A549 (cell line): ENCODE measurements at regions not wholly inside any gene's neighbourhood (a gene's known extent, or its start where the extent isn't known, plus 50 kb on each side); places are given as distances from the start of the nearest gene placed in this dataset.

Experiments
- ATAC-seq, 2 experiments: fragments of 200-7000 bp in 1 of 2; fragments of >200 bp in 1 of 2; cut with Nextera tagmentation in 1 of 2; cut with Tn5 transposase in 1 of 2; 3 replicates each; pipeline versions ENCODE4 v1.8.0 to v1.9.1; 2018 to 2020; ENCODE audit warnings: mild to moderate bottlenecking in 1 of 2, moderate library complexity in 1 of 2
- CTCF ChIA-PET: fragments of 300-600 bp; sonication (Branson Sonifier 250); formaldehyde crosslinking; extraction: SDS; loops from one replicate; lab custom pipeline; 2021; ENCODE audit warnings: antibody characterized with exemption, inconsistent platforms; lab: Yijun Ruan, JAX
- POLR2A ChIA-PET: fragments of 350-600 bp; formaldehyde crosslinking; extraction: SDS; loops from one replicate; lab custom pipeline; 2021; ENCODE audit warnings: antibody characterized with exemption, inconsistent platforms; lab: Yijun Ruan, JAX
- DNase-seq, 2 experiments: peaks; one replicate each; pipeline versions ENCODE4 v3.0.0 to v3.0.0-alpha.2; 2011 to 2016; ENCODE audit warnings: low read depth in 1 of 2, low spot score in 1 of 2
- FAIRE-seq: peaks from 2 replicates; lab custom pipeline; 2011; peaks lifted over from hg19 to GRCh38; lab: Jason Lieb, UNC
- H3K27ac ChIP-seq, 2 experiments: fragments of >200 bp; sonication (Bioruptor Twin); formaldehyde crosslinking; 3 replicates each; pipeline ENCODE4 v1.5.1; 2016 to 2017
- H3K4me1 ChIP-seq: fragments of >200 bp; sonication (Bioruptor Twin); formaldehyde crosslinking; 3 replicates; pipeline ENCODE4 v1.6.1; 2016
- H3K4me2 ChIP-seq: fragments of >200 bp; sonication (Bioruptor Twin); formaldehyde crosslinking; 3 replicates; pipeline ENCODE4 v1.6.1; 2016
- H3K4me3 ChIP-seq: fragments of >200 bp; sonication (Bioruptor Twin); formaldehyde crosslinking; 3 replicates; pipeline ENCODE4 v1.5.1; 2016
- H3K9me3 ChIP-seq: fragments of >200 bp; sonication (Bioruptor Twin); formaldehyde crosslinking; 3 replicates; pipeline ENCODE4 v1.6.1; 2016
- BCL3 ChIP-seq: fragments of >200 bp; sonication (Bioruptor Twin); formaldehyde crosslinking; IDR thresholded peaks from 3 replicates; pipeline ENCODE4 v1.6.1; 2016
- CBX2 ChIP-seq: fragments of 200-600 bp; sonication (generic); IDR thresholded peaks from 2 replicates; pipeline ENCODE4 v1.6.1; 2016; ENCODE audit warnings: low read depth, mild to moderate bottlenecking, borderline replicate concordance
- CBX8 ChIP-seq: fragments of 200-600 bp; sonication (generic); IDR thresholded peaks from 2 replicates; pipeline ENCODE4 v1.6.1; 2016
- CTCF ChIP-seq: fragments of >200 bp; sonication (Bioruptor Twin); formaldehyde crosslinking; IDR thresholded peaks from 3 replicates; pipeline ENCODE4 v1.5.1; 2016
- EHF ChIP-seq: fragments of 250-450 bp; sonication (Bioruptor Pico); IDR thresholded peaks from 2 replicates; pipeline ENCODE4 v1.5.0; 2020; ENCODE audit warnings: mild to moderate bottlenecking
- EHMT2 ChIP-seq: fragments of 200-600 bp; sonication (generic); IDR thresholded peaks from 2 replicates; pipeline ENCODE4 v1.6.1; 2016; ENCODE audit warnings: antibody characterized with exemption, low read depth, mild to moderate bottlenecking, moderate library complexity
- ELK1 ChIP-seq: fragments of 150-350 bp; IDR thresholded peaks from 2 replicates; pipeline ENCODE4 v1.6.1; 2014; ENCODE audit warnings: low read depth, mild to moderate bottlenecking, low read length
- FOSB ChIP-seq: fragments of 250-450 bp; sonication (Bioruptor Pico); IDR thresholded peaks from 2 replicates; pipeline ENCODE4 v1.5.0; 2020; ENCODE audit warnings: mild to moderate bottlenecking, moderate library complexity
- FOSL2 ChIP-seq, 2 experiments: fragments of 450-650 bp in 1 of 2; fragments of >200 bp in 1 of 2; sonication (Bioruptor Twin) in 1 of 2; formaldehyde crosslinking; IDR thresholded peaks; 2 replicates each; pipeline versions ENCODE4 v1.5.0 to v1.6.1; 2016 to 2020; ENCODE audit warnings: mild to moderate bottlenecking in 1 of 2, moderate library complexity in 1 of 2
- FOXS1 ChIP-seq: fragments of 250-450 bp; sonication (Bioruptor Pico); IDR thresholded peaks from 2 replicates; pipeline ENCODE4 v1.5.0; 2020; ENCODE audit warnings: mild to moderate bottlenecking, moderate library complexity
- HDAC2 ChIP-seq: fragments of 200-600 bp; sonication (generic); IDR thresholded peaks from 2 replicates; pipeline ENCODE4 v1.6.1; 2016
- HEYL ChIP-seq: fragments of 250-450 bp; sonication (Bioruptor Pico); IDR thresholded peaks from 2 replicates; pipeline ENCODE4 v1.8.0; 2021; ENCODE audit warnings: mild to moderate bottlenecking, moderate library complexity
- HMGXB4 ChIP-seq: fragments of 250-450 bp; sonication (Bioruptor Pico); IDR thresholded peaks from 2 replicates; pipeline ENCODE4 v1.5.0; 2021; ENCODE audit warnings: mild to moderate bottlenecking, moderate library complexity, borderline replicate concordance
- HOXA7 ChIP-seq: fragments of 250-450 bp; sonication (Bioruptor Pico); IDR thresholded peaks from 2 replicates; pipeline ENCODE4 v1.5.0; 2020; ENCODE audit warnings: mild to moderate bottlenecking, moderate library complexity
- HOXB13 ChIP-seq: fragments of 250-450 bp; sonication (Bioruptor Pico); IDR thresholded peaks from 2 replicates; pipeline ENCODE4 v1.5.0; 2020; ENCODE audit warnings: low read depth, mild to moderate bottlenecking, moderate library complexity
- HOXB5 ChIP-seq: fragments of 250-450 bp; sonication (Bioruptor Pico); IDR thresholded peaks from 2 replicates; pipeline ENCODE4 v1.5.0; 2020; ENCODE audit warnings: mild to moderate bottlenecking, moderate library complexity
- PBX3 ChIP-seq: IDR thresholded peaks from 2 replicates; pipeline ENCODE4 v1.6.1; 2012
- RAD21 ChIP-seq, 2 experiments: fragments of >200 bp in 1 of 2; sonication (Bioruptor Twin) in 1 of 2; formaldehyde crosslinking in 1 of 2; IDR thresholded peaks in 1 of 2; conservative IDR thresholded peaks in 1 of 2; 2 replicates in 1 of 2; 3 replicates in 1 of 2; pipeline ENCODE4 v1.6.1; 2012 to 2018; ENCODE audit warnings: inconsistent platforms in 1 of 2
- RFX5 ChIP-seq: fragments of 450-650 bp; IDR thresholded peaks from 2 replicates; pipeline ENCODE4 v1.7.1; 2014; ENCODE audit warnings: antibody characterized with exemption, mild to moderate bottlenecking, moderate library complexity
- TP53 ChIP-seq: fragments of 250-450 bp; sonication (Bioruptor Pico); IDR thresholded peaks from 2 replicates; pipeline ENCODE4 v1.5.0; 2021; ENCODE audit warnings: mild to moderate bottlenecking, moderate library complexity
- ZSCAN20 ChIP-seq: fragments of 250-450 bp; sonication (Bioruptor Pico); IDR thresholded peaks from 2 replicates; pipeline ENCODE4 v1.8.0; 2022; ENCODE audit warnings: mild to moderate bottlenecking, moderate library complexity
- WGBS: methylation state at CpG from one replicate; pipeline ENCODE4 v1.1.6; 2017; ENCODE audit errors: missing lambda C conversion rate; 5-methylcytosine and 5-hydroxymethylcytosine counted together

- Histone ChIP-seq H3K4me2 (no peak overlapping the region), H3K4me3 (no peak overlapping the region), H3K9me3 (no peaks in the 10 kb centered on the region), H3K4me1 (no peaks in the 10 kb centered on the region), H3K27ac (no peak overlapping the region)
- WGBS: 87% methylated on average over 7 of the region's 7 CpGs
- ATAC-seq (no peak), FAIRE-seq (no peak), DNase-seq (no peak)
- ChIA-PET POLR2A (no interaction called here), CTCF (interaction anchor here (0.9 to 4.7 kb wide), 5 partner anchors 8 to 228 kb away, joined by 3 to 23 read pairs (median 7); no protein-coding TSS in a partner anchor)
- TF ChIP-seq HOXB5 (no peak), HDAC2 (no peak), EHMT2 (no peak), BCL3 (no peak), PBX3 (no peak), HOXA7 (CRISPR knock-in tag) (no peak), HOXB13 (CRISPR knock-in tag) (no peak), CBX8 (no peak), CBX2 (no peak), TP53 (no peak), RFX5 (no peak), EHF (CRISPR knock-in tag) (no peak)
Measured at GRCh38 chr15:70260580-70260979, 162.9 kb upstream of the TLE3 start.

GRCh38 chr15:70259640-70260508, 162.2 kb upstream of the TLE3 start:
- Histone ChIP-seq H3K9me3 (no peaks in the 10 kb centered on the region), H3K4me3 (no peak overlapping the region), H3K4me1 (no peaks in the 10 kb centered on the region), H3K4me2 (no peak overlapping the region), H3K27ac (no peak overlapping the region)
- POLR2A ChIA-PET: no interaction called here
- ATAC-seq (peak; percentile 33 to 81; a peak in 4 of 6 replicates), DNase-seq (peak; percentile 42 to 62), FAIRE-seq (no peak)
- 74% methylated on average over 9 of the region's 9 CpGs for WGBS
- CTCF ChIA-PET: interaction anchor here (0.9 to 4.7 kb wide), 9 partner anchors 9 to 325 kb away, joined by 3 to 23 read pairs (median 4); no protein-coding TSS in a partner anchor
- TF ChIP-seq HMGXB4 (no peak), RAD21 (conservative IDR thresholded peaks at IDR 0.05 in 1 of 2, IDR thresholded peaks at IDR 0.05 in 1 of 2) (peak; percentile 28 to 50; a peak in 3 of 5 replicates), CTCF (peak; percentile 26; the same call in 2 of the 3 replicates), FOSL2 (IDR thresholded peaks at IDR 0.05) (no peak), FOSL2 (CRISPR knock-in tag; IDR thresholded peaks at IDR 0.05) (no peak), FOXS1 (CRISPR knock-in tag) (no peak), HEYL (CRISPR knock-in tag) (no peak), ZSCAN20 (CRISPR knock-in tag) (no peak), HOXA7 (CRISPR knock-in tag) (no peak), ELK1 (no peak), FOSB (no peak)
